Thyroid gland (tissue), 4 donors: ENCODE measurements at regions not wholly inside any gene's neighbourhood (a gene's known extent, or its start where the extent isn't known, plus 50 kb on each side); places are given as distances from the start of the nearest gene placed in this dataset.

Source experiments
- POLR2A ChIP-seq, 2 donors: fragments of 450-650 bp; IDR thresholded peaks; one replicate each; pipeline ENCODE4 v1.6.1; 2017; ENCODE audit warnings: antibody characterized with exemption in 2 of 2, mild to moderate bottlenecking in 2 of 2, moderate library complexity in 1 of 2
- TF ChIP-seq, protein P1 (sequence below), 6 experiments: fragments of 200-600 bp in 3 of 6; fragments of 450-650 bp in 3 of 6; sonication (generic) in 3 of 6; IDR thresholded peaks; one replicate each; pipeline ENCODE4 v1.5.1; 2016 to 2019; ENCODE audit warnings: antibody characterized with exemption in 6 of 6, mild to moderate bottlenecking in 2 of 6, inconsistent platforms in 1 of 6, moderate library complexity in 1 of 6

DNA sequence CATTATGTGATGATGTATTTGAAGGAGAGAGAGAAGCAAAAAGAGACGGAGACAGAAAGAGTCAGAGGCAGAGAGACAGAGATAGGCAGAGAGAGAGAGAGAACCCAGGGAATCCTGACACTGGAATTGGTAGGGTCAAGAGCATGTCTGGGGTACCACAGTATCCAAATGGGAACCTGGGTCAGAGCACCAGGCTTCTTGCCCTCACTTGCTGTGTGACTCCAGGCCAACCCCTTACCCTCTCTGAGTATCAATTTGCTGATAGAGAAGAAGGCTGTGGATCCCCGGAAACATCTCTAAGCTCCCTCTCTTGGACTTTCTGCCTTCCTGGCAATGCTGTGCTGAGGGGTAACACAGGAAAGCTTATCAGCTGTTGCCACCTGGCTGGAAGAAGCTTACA is 385.3 kb upstream of the SULF2 start:
- TF ChIP-seq, protein P1, sequence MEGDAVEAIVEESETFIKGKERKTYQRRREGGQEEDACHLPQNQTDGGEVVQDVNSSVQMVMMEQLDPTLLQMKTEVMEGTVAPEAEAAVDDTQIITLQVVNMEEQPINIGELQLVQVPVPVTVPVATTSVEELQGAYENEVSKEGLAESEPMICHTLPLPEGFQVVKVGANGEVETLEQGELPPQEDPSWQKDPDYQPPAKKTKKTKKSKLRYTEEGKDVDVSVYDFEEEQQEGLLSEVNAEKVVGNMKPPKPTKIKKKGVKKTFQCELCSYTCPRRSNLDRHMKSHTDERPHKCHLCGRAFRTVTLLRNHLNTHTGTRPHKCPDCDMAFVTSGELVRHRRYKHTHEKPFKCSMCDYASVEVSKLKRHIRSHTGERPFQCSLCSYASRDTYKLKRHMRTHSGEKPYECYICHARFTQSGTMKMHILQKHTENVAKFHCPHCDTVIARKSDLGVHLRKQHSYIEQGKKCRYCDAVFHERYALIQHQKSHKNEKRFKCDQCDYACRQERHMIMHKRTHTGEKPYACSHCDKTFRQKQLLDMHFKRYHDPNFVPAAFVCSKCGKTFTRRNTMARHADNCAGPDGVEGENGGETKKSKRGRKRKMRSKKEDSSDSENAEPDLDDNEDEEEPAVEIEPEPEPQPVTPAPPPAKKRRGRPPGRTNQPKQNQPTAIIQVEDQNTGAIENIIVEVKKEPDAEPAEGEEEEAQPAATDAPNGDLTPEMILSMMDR (IDR thresholded peaks at IDR 0.05), result no peak
- no peak for TF ChIP-seq POLR2A (IDR thresholded peaks at IDR 0.05)
